Esophagus squamous epithelium (tissue), 5 donors: ENCODE measurements at regions not wholly inside any gene's neighbourhood (a gene's known extent, or its start where the extent isn't known, plus 50 kb on each side); places are given as distances from the start of the nearest gene placed in this dataset.

Experiments used
- DNase-seq: peaks from one replicate; lab custom pipeline; 2025; lab: John Stamatoyannopoulos, UW
- H3K27ac ChIP-seq, 4 donors: fragments of 200-600 bp; sonication (generic); one replicate each; pipeline ENCODE4 v1.5.1; 2016 to 2019; ENCODE audit warnings: mild to moderate bottlenecking in 1 of 4
- H3K27me3 ChIP-seq, 4 donors: fragments of 200-600 bp; sonication (generic); 1 replicate in 3 of 4; 2 replicates in 1 of 4; pipeline versions ENCODE4 v1.5.1 to v1.6.0; 2017 to 2021; ENCODE audit warnings: antibody characterized with exemption in 1 of 4
- H3K36me3 ChIP-seq, 3 donors: fragments of 200-600 bp; sonication (generic); one replicate each; pipeline ENCODE4 v1.5.1; 2016 to 2019
- H3K4me1 ChIP-seq, 3 donors: fragments of 200-600 bp; sonication (generic); one replicate each; pipeline ENCODE4 v1.5.1; 2017 to 2019
- H3K4me3 ChIP-seq, 4 donors: fragments of 200-600 bp; sonication (generic); 1 replicate in 3 of 4; 2 replicates in 1 of 4; pipeline ENCODE4 v1.5.1; 2016 to 2019; ENCODE audit warnings: mild to moderate bottlenecking in 2 of 4, moderate library complexity in 1 of 4
- H3K9me3 ChIP-seq, 3 donors: fragments of 200-600 bp; sonication (generic); one replicate each; pipeline ENCODE4 v1.5.1; 2016 to 2019
- POLR2A ChIP-seq, 4 donors: fragments of 450-650 bp; IDR thresholded peaks; one replicate each; pipeline ENCODE4 v1.6.1; 2017; ENCODE audit warnings: antibody characterized with exemption in 4 of 4, mild to moderate bottlenecking in 4 of 4, moderate library complexity in 3 of 4
- WGBS, 2 donors: methylation state at CpG; one replicate each; pipeline ENCODE4 v1.1.5; 2018; 5-methylcytosine and 5-hydroxymethylcytosine counted together
- intact Hi-C: fragments of 100-400 bp; cut with DNase I; formaldehyde crosslinking; loops from one replicate; pipeline ENCODE4 v1.15.0; 2022
- TF ChIP-seq, protein P1 (sequence below), 6 experiments: fragments of 450-650 bp in 4 of 6; fragments of 200-600 bp in 2 of 6; sonication (generic) in 2 of 6; IDR thresholded peaks; one replicate each; pipeline ENCODE4 v1.5.1; 2016 to 2019; ENCODE audit warnings: antibody characterized with exemption in 6 of 6, mild to moderate bottlenecking in 4 of 6, moderate library complexity in 4 of 6
- donor health status: DM: yes; HTN: yes; CAD: no.

GRCh38 chr16:73190688-73191659 lies 143.0 kb upstream of the ZFHX3 start:
- intact Hi-C loops = no loop called here
- H3K9me3 ChIP-seq = no peaks in the 10 kb centered on the region
- 63 to 66% methylated on average over 15 to 19 of the region's 19 CpGs for WGBS, 2 donors
- H3K36me3 ChIP-seq = no peaks in the 10 kb centered on the region
- no peaks in the 10 kb centered on the region for H3K4me1 ChIP-seq
- H3K27me3 ChIP-seq = peaks cover 0 to 17% (median 0%) of the 10 kb centered on the region in 4 donors
- no peak for DNase-seq
- H3K4me3 ChIP-seq = no peak overlapping the region
- no peak for TF ChIP-seq POLR2A (IDR thresholded peaks at IDR 0.05)
- TF ChIP-seq, protein P1, sequence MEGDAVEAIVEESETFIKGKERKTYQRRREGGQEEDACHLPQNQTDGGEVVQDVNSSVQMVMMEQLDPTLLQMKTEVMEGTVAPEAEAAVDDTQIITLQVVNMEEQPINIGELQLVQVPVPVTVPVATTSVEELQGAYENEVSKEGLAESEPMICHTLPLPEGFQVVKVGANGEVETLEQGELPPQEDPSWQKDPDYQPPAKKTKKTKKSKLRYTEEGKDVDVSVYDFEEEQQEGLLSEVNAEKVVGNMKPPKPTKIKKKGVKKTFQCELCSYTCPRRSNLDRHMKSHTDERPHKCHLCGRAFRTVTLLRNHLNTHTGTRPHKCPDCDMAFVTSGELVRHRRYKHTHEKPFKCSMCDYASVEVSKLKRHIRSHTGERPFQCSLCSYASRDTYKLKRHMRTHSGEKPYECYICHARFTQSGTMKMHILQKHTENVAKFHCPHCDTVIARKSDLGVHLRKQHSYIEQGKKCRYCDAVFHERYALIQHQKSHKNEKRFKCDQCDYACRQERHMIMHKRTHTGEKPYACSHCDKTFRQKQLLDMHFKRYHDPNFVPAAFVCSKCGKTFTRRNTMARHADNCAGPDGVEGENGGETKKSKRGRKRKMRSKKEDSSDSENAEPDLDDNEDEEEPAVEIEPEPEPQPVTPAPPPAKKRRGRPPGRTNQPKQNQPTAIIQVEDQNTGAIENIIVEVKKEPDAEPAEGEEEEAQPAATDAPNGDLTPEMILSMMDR (IDR thresholded peaks at IDR 0.05) = no peak
- no peak overlapping the region for H3K27ac ChIP-seq

GRCh38 chr16:73190256-73190655 lies 142.3 kb upstream of the ZFHX3 start:
- WGBS, 2 donors = 44 to 90% methylated on average over 2 of the region's 2 CpGs
- TF ChIP-seq, protein P1 (IDR thresholded peaks at IDR 0.05) = no peak
- no peak for TF ChIP-seq POLR2A (IDR thresholded peaks at IDR 0.05)
- Histone ChIP-seq H3K27ac (no peak overlapping the region), H3K4me1 (no peaks in the 10 kb centered on the region), H3K36me3 (no peaks in the 10 kb centered on the region), H3K9me3 (no peaks in the 10 kb centered on the region), H3K4me3 (no peak overlapping the region), H3K27me3 (peaks cover 0 to 17% (median 0%) of the 10 kb centered on the region in 4 donors)
- no peak for DNase-seq
- intact Hi-C loops = no loop called here

DNA sequence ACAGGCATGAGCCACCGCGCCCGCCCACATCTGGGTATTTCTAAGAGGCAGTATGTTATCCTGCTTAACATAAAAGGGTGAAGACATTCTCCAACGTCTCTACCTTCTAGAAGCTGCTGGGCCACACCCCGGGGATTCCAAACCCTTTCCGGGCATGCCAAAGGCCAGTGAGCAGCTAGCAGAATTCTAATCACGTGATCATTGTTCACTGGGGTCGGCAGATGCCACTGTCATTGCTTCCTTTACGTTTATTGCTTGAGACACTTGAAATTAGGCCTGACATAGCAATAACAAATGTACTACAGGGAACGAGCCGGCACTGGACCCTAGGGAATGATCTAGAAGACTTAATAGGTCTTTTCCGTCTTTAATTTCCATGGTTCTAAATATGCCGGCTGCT lies 141.2 kb upstream of the ZFHX3 start:
- Histone ChIP-seq H3K4me3 (no peak overlapping the region), H3K4me1 (no peaks in the 10 kb centered on the region), H3K27me3 (peaks cover 0 to 17% (median 0%) of the 10 kb centered on the region in 4 donors), H3K36me3 (no peaks in the 10 kb centered on the region), H3K27ac (no peak overlapping the region), H3K9me3 (no peaks in the 10 kb centered on the region)
- intact Hi-C loops = no loop called here
- TF ChIP-seq, protein P1 (IDR thresholded peaks at IDR 0.05) = no peak
- TF ChIP-seq POLR2A (IDR thresholded peaks at IDR 0.05) = no peak
- DNase-seq = no peak
- 63 to 65% methylated on average over 12 to 13 of the region's 13 CpGs for WGBS, 2 donors

GRCh38 chr16:73186752-73187601 lies 139.0 kb upstream of the ZFHX3 start:
- Histone ChIP-seq H3K9me3 (no peaks in the 10 kb centered on the region), H3K27me3 (peaks cover 0 to 7% (median 0%) of the 10 kb centered on the region in 4 donors), H3K36me3 (no peaks in the 10 kb centered on the region), H3K27ac (no peak overlapping the region), H3K4me1 (no peaks in the 10 kb centered on the region), H3K4me3 (no peak overlapping the region)
- 49 to 58% methylated on average over 4 of the region's 4 CpGs for WGBS, 2 donors
- TF ChIP-seq, protein P1 (IDR thresholded peaks at IDR 0.05) = no peak
- no peak for TF ChIP-seq POLR2A (IDR thresholded peaks at IDR 0.05)
- intact Hi-C loops = no loop called here
- no peak for DNase-seq
